ENCODE measurements at regions not wholly inside any gene's neighbourhood (a gene's known extent, or its start where the extent isn't known, plus 50 kb on each side); places are given as distances from the start of the nearest gene placed in this dataset.

DNA sequence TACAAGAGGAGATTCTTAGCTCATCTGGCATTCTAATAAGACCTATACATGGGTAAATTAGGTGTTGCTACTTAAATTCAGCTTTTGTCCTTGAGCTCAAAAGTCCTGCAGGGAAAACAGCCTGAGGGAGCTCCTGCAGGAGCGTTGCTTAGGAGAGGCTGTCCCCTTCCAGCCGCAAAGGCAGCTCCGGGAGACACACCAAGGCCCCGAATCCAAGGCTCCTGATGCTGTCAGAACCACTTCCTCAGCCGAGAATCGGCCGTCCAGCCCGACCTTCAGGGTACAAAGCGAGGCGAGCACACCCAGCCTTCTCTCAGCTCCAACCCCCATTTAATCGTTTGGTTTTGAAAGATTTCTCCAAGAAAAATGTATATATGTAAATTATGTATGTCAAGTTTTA lies 87.0 kb downstream of the DACT2 start:
- TF ChIP-seq, protein P1, sequence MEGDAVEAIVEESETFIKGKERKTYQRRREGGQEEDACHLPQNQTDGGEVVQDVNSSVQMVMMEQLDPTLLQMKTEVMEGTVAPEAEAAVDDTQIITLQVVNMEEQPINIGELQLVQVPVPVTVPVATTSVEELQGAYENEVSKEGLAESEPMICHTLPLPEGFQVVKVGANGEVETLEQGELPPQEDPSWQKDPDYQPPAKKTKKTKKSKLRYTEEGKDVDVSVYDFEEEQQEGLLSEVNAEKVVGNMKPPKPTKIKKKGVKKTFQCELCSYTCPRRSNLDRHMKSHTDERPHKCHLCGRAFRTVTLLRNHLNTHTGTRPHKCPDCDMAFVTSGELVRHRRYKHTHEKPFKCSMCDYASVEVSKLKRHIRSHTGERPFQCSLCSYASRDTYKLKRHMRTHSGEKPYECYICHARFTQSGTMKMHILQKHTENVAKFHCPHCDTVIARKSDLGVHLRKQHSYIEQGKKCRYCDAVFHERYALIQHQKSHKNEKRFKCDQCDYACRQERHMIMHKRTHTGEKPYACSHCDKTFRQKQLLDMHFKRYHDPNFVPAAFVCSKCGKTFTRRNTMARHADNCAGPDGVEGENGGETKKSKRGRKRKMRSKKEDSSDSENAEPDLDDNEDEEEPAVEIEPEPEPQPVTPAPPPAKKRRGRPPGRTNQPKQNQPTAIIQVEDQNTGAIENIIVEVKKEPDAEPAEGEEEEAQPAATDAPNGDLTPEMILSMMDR (IDR thresholded peaks at IDR 0.05) = no peak
- TF ChIP-seq ZFX (IDR thresholded peaks at IDR 0.05; ENCODE audit: borderline replicate concordance) = no peak
